Muscle layer of colon (tissue), 2 donors: ENCODE measurements at regions not wholly inside any gene's neighbourhood (a gene's known extent, or its start where the extent isn't known, plus 50 kb on each side); places are given as distances from the start of the nearest gene placed in this dataset.
"Not testable (repeated sequence)": the region's sequence is repeated elsewhere in the genome, so short reads cannot be mapped to it uniquely, and the experiment has no call there.

ENCODE experiments used
- H3K27ac ChIP-seq: one replicate; pipeline ENCODE4 v1.7.0; 2013; ENCODE audit warnings: low read depth, mild to moderate bottlenecking, low read length, moderate library complexity
- H3K27me3 ChIP-seq, 2 donors: one replicate each; pipeline ENCODE4 v1.7.0; 2013; ENCODE audit warnings: low read length in 2 of 2, mild to moderate bottlenecking in 2 of 2; ENCODE audit not compliant: insufficient read depth in 2 of 2, control insufficient read depth in 1 of 2
- H3K36me3 ChIP-seq: one replicate; pipeline ENCODE4 v1.7.0; 2013; ENCODE audit warnings: mild to moderate bottlenecking, low read length; ENCODE audit not compliant: insufficient read depth
- H3K4me1 ChIP-seq: one replicate; pipeline ENCODE4 v1.7.0; 2013; ENCODE audit warnings: mild to moderate bottlenecking, low read length; ENCODE audit not compliant: insufficient read depth
- H3K4me3 ChIP-seq, 2 donors: one replicate each; pipeline ENCODE4 v1.7.0; 2013; ENCODE audit warnings: low read length in 2 of 2, low read depth in 1 of 2, mild to moderate bottlenecking in 1 of 2, moderate library complexity in 1 of 2
- H3K9ac ChIP-seq: one replicate; pipeline ENCODE4 v1.7.0; 2013; ENCODE audit warnings: low read length
- H3K9me3 ChIP-seq: one replicate; pipeline ENCODE4 v1.7.0; 2013; ENCODE audit warnings: mild to moderate bottlenecking, low read length
- donor health status: abdominal sarcoma.
- donor health status: Adenocarcinoma of cecum.

- no peak overlapping the region for H3K9ac ChIP-seq
- no peak overlapping the region for H3K4me3 ChIP-seq
- H3K27ac ChIP-seq, result no peak overlapping the region
- no peaks in the 10 kb centered on the region for H3K4me1 ChIP-seq
- no peaks in the 10 kb centered on the region for H3K9me3 ChIP-seq
- H3K36me3 ChIP-seq, result no peaks in the 10 kb centered on the region
- no peaks in the 10 kb centered on the region for H3K27me3 ChIP-seq
Observed at GRCh38 chr10:114735946-114736345, 77.9 kb upstream of the ABLIM1 start.

GRCh38 chr10:114743521-114744231, 77.9 kb upstream of the FHIP2A start:
- Histone ChIP-seq H3K4me1 (no peaks in the 10 kb centered on the region), H3K9ac (no peak overlapping the region), H3K27ac (no peak overlapping the region), H3K36me3 (no peaks in the 10 kb centered on the region), H3K4me3 (no peak overlapping the region), H3K9me3 (no peaks in the 10 kb centered on the region), H3K27me3 (no peaks in the 10 kb centered on the region)

- no peaks in the 10 kb centered on the region for H3K36me3 ChIP-seq
- no peaks in the 10 kb centered on the region for H3K27me3 ChIP-seq
- H3K9me3 ChIP-seq, result no peaks in the 10 kb centered on the region
- H3K9ac ChIP-seq, result no peak overlapping the region
- H3K27ac ChIP-seq, result no peak overlapping the region
- H3K4me1 ChIP-seq, result no peaks in the 10 kb centered on the region
- no peak overlapping the region for H3K4me3 ChIP-seq
Observed at GRCh38 chr10:114746531-114746930, 75.0 kb upstream of the FHIP2A start.

GRCh38 chr10:114748241-114748640, 73.3 kb upstream of the FHIP2A start:
- Histone ChIP-seq H3K4me1 (no peaks in the 10 kb centered on the region), H3K27me3 (no peaks in the 10 kb centered on the region), H3K27ac (no peak overlapping the region)

GRCh38 chr10:114749014-114749413, 72.6 kb upstream of the FHIP2A start:
- no peaks in the 10 kb centered on the region for H3K36me3 ChIP-seq
- H3K4me1 ChIP-seq, result no peaks in the 10 kb centered on the region
- H3K9me3 ChIP-seq, result no peaks in the 10 kb centered on the region
- H3K9ac ChIP-seq, result no peak overlapping the region
- no peak overlapping the region for H3K27ac ChIP-seq
- H3K4me3 ChIP-seq, result no peak overlapping the region
- H3K27me3 ChIP-seq, result no peaks in the 10 kb centered on the region

More at GRCh38 chr10:114748241-114748640, 73.3 kb upstream of the FHIP2A start:
- no peak overlapping the region for H3K9ac ChIP-seq
- no peaks in the 10 kb centered on the region for H3K36me3 ChIP-seq
- no peak overlapping the region for H3K4me3 ChIP-seq
- no peaks in the 10 kb centered on the region for H3K9me3 ChIP-seq

- no peaks in the 10 kb centered on the region for H3K27me3 ChIP-seq
- H3K36me3 ChIP-seq, result no peaks in the 10 kb centered on the region
- H3K27ac ChIP-seq, result no peak overlapping the region
- H3K9me3 ChIP-seq, result no peaks in the 10 kb centered on the region
- peaks cover 4% of the 10 kb centered on the region for H3K4me1 ChIP-seq
- H3K4me3 ChIP-seq, result no peak overlapping the region
- H3K9ac ChIP-seq, result no peak overlapping the region
Observed at GRCh38 chr10:114749510-114749909, 72.1 kb upstream of the FHIP2A start.

GRCh38 chr10:114751856-114752255, 69.7 kb upstream of the FHIP2A start:
- Histone ChIP-seq H3K4me1 (peaks cover 10% of the 10 kb centered on the region), H3K27ac (no peak overlapping the region)

GRCh38 chr10:114752570-114752969, 69.0 kb upstream of the FHIP2A start:
- H3K36me3 ChIP-seq, H3K9me3 ChIP-seq, H3K9ac ChIP-seq, H3K4me3 ChIP-seq, H3K27me3 ChIP-seq, H3K27ac ChIP-seq: not testable (repeated sequence)
- H3K4me1 ChIP-seq, result peaks cover 10% of the 10 kb centered on the region

More at GRCh38 chr10:114751856-114752255, 69.7 kb upstream of the FHIP2A start:
- no peak overlapping the region for H3K9ac ChIP-seq
- H3K4me3 ChIP-seq, result no peak overlapping the region
- no peaks in the 10 kb centered on the region for H3K36me3 ChIP-seq
- no peaks in the 10 kb centered on the region for H3K9me3 ChIP-seq
- no peaks in the 10 kb centered on the region for H3K27me3 ChIP-seq

- H3K9ac ChIP-seq, result no peak overlapping the region
- no peaks in the 10 kb centered on the region for H3K27me3 ChIP-seq
- no peak overlapping the region for H3K4me3 ChIP-seq
- H3K36me3 ChIP-seq, result no peaks in the 10 kb centered on the region
- peaks cover 10% of the 10 kb centered on the region for H3K4me1 ChIP-seq
- no peaks in the 10 kb centered on the region for H3K9me3 ChIP-seq
- no peak overlapping the region for H3K27ac ChIP-seq
Observed at GRCh38 chr10:114753126-114753525, 68.5 kb upstream of the FHIP2A start.

- Histone ChIP-seq H3K9ac (no peak overlapping the region), H3K4me1 (peaks cover 10% of the 10 kb centered on the region), H3K27me3 (no peaks in the 10 kb centered on the region), H3K36me3 (no peaks in the 10 kb centered on the region), H3K27ac (no peak overlapping the region), H3K4me3 (no peak overlapping the region), H3K9me3 (no peaks in the 10 kb centered on the region)
Observed at GRCh38 chr10:114754445-114755320, 66.9 kb upstream of the FHIP2A start.

- no peak overlapping the region for H3K27ac ChIP-seq
- H3K4me3 ChIP-seq, result no peak overlapping the region
Observed at GRCh38 chr10:114755537-114755936, 66.0 kb upstream of the FHIP2A start.

More at GRCh38 chr10:114755537-114755936, 66.0 kb upstream of the FHIP2A start:
- H3K9me3 ChIP-seq, result no peaks in the 10 kb centered on the region
- no peaks in the 10 kb centered on the region for H3K27me3 ChIP-seq
- H3K4me1 ChIP-seq, result peaks cover 10% of the 10 kb centered on the region
- no peaks in the 10 kb centered on the region for H3K36me3 ChIP-seq
- H3K9ac ChIP-seq, result no peak overlapping the region
